GM23248 (cell line): ENCODE measurements at regions not wholly inside any gene's neighbourhood (a gene's known extent, or its start where the extent isn't known, plus 50 kb on each side); places are given as distances from the start of the nearest gene placed in this dataset.

Source experiments
- DNase-seq: peaks from one replicate; pipeline ENCODE4 v3.0.0-alpha.2; 2015
- H2AFZ ChIP-seq: fragments of 200-600 bp; sonication (generic); 2 replicates; pipeline ENCODE4 v1.6.1; 2016; ENCODE audit warnings: antibody characterized with exemption
- H3F3A ChIP-seq: fragments of 200-600 bp; sonication (generic); 2 replicates; pipeline ENCODE4 v1.6.1; 2016; ENCODE audit warnings: mild to moderate bottlenecking, antibody characterized with exemption, mixed run types; ENCODE audit not compliant: insufficient read depth
- H3K27ac ChIP-seq: fragments of 200-600 bp; sonication (generic); 2 replicates; pipeline ENCODE4 v1.5.1; 2016; ENCODE audit warnings: mild to moderate bottlenecking
- H3K27me3 ChIP-seq: fragments of 200-600 bp; sonication (generic); replicated peaks from 2 replicates; pipeline ENCODE4 v1.6.1; 2016; ENCODE audit warnings: mild to moderate bottlenecking; ENCODE audit not compliant: insufficient read depth
- H3K36me3 ChIP-seq: fragments of 200-600 bp; sonication (generic); 2 replicates; pipeline ENCODE4 v1.6.1; 2016; ENCODE audit warnings: low read depth, mild to moderate bottlenecking
- H3K4me1 ChIP-seq: fragments of 200-600 bp; sonication (generic); 2 replicates; pipeline ENCODE4 v1.6.1; 2016; ENCODE audit warnings: mild to moderate bottlenecking; ENCODE audit not compliant: insufficient read depth
- H3K4me2 ChIP-seq: fragments of 200-600 bp; sonication (generic); one replicate; pipeline ENCODE4 v1.6.1; 2016; ENCODE audit warnings: mild to moderate bottlenecking; ENCODE audit not compliant: unreplicated experiment
- H3K4me3 ChIP-seq: fragments of 200-600 bp; sonication (generic); 2 replicates; pipeline ENCODE4 v1.5.1; 2016; ENCODE audit warnings: mild to moderate bottlenecking
- H3K79me2 ChIP-seq: fragments of 200-600 bp; sonication (generic); 2 replicates; pipeline ENCODE4 v1.6.1; 2016; ENCODE audit warnings: mild to moderate bottlenecking; ENCODE audit not compliant: insufficient read depth
- H3K9ac ChIP-seq: fragments of 200-600 bp; sonication (generic); 2 replicates; pipeline ENCODE4 v1.6.1; 2016; ENCODE audit warnings: mild to moderate bottlenecking
- H3K9me2 ChIP-seq: fragments of 200-600 bp; sonication (generic); 2 replicates; pipeline ENCODE4 v1.6.1; 2016; ENCODE audit warnings: mixed run types, mild to moderate bottlenecking, moderate library complexity; ENCODE audit not compliant: insufficient read depth
- H3K9me3 ChIP-seq: fragments of 200-600 bp; sonication (generic); one replicate; pipeline ENCODE4 v1.6.1; 2017; ENCODE audit warnings: low read depth
- H4K20me1 ChIP-seq: fragments of 200-600 bp; sonication (generic); 2 replicates; pipeline ENCODE4 v1.6.0; 2016; ENCODE audit not compliant: insufficient read depth
- EZH2 ChIP-seq: fragments of 200-600 bp; sonication (generic); IDR thresholded peaks from 2 replicates; pipeline ENCODE4 v1.6.1; 2018; ENCODE audit warnings: antibody characterized with exemption, mild to moderate bottlenecking; ENCODE audit not compliant: insufficient read depth, poor library complexity, severe bottlenecking
- EZH2phosphoT487 ChIP-seq: fragments of 200-600 bp; sonication (generic); IDR thresholded peaks from 2 replicates; pipeline ENCODE4 v1.6.1; 2018; ENCODE audit warnings: antibody characterized with exemption, moderate library complexity, mild to moderate bottlenecking, low read depth; ENCODE audit not compliant: insufficient read depth
- WGBS, 2 experiments: methylation state at CpG; one replicate each; pipeline ENCODE4 v1.1.6; 2015 to 2017; ENCODE audit warnings: low lambda C conversion rate in 2 of 2, low coverage in 1 of 2; ENCODE audit errors: missing lambda C conversion rate in 2 of 2; 5-methylcytosine and 5-hydroxymethylcytosine counted together
- in situ Hi-C: fragments of 300-500 bp; cut with MboI; formaldehyde crosslinking; loops from 2 replicates; pipeline ENCODE4 v1.15.0; 2020

- Histone ChIP-seq H3K4me2 (no peak overlapping the region), H3K9me2 (no peaks in the 10 kb centered on the region), H3K27me3 (peaks cover 22% of the 10 kb centered on the region), H2AFZ (no peak overlapping the region), H3K4me3 (no peak overlapping the region), H3K27ac (no peak overlapping the region), H3K4me1 (no peaks in the 10 kb centered on the region), H3K9me3 (no peaks in the 10 kb centered on the region), H3K79me2 (no peaks in the 10 kb centered on the region), H4K20me1 (no peaks in the 10 kb centered on the region), H3K36me3 (no peaks in the 10 kb centered on the region), H3F3A (no peaks in the 10 kb centered on the region), H3K9ac (no peak overlapping the region)
- in situ Hi-C loops = no loop called here
- 45 to 50% methylated on average over 4 of the region's 4 CpGs for WGBS, 2 experiments
- no peak for DNase-seq
- TF ChIP-seq EZH2phosphoT487 (no peak), EZH2 (no peak)
Measured at GRCh38 chr14:96729889-96730288, 67.3 kb upstream of the VRK1 start.

GRCh38 chr14:96730386-96730785 lies 66.8 kb upstream of the VRK1 start:
- Histone ChIP-seq H3K79me2 (no peaks in the 10 kb centered on the region), H3K9ac (no peak overlapping the region), H3K4me2 (no peak overlapping the region), H3K36me3 (no peaks in the 10 kb centered on the region), H3F3A (no peaks in the 10 kb centered on the region), H3K4me3 (no peak overlapping the region), H3K9me3 (no peaks in the 10 kb centered on the region), H3K9me2 (no peaks in the 10 kb centered on the region), H3K27ac (no peak overlapping the region), H3K4me1 (no peaks in the 10 kb centered on the region), H3K27me3 (peaks cover 27% of the 10 kb centered on the region), H2AFZ (no peak overlapping the region), H4K20me1 (no peaks in the 10 kb centered on the region)
- in situ Hi-C loops = no loop called here
- DNase-seq = no peak
- TF ChIP-seq EZH2phosphoT487 (no peak), EZH2 (no peak)
- WGBS, 2 experiments = 49 to 54% methylated on average over 7 of the region's 7 CpGs

GRCh38 chr14:96734076-96734622 lies 63.0 kb upstream of the VRK1 start:
- DNase-seq = no peak
- Histone ChIP-seq H4K20me1 (no peaks in the 10 kb centered on the region), H3K27ac (no peak overlapping the region), H3K79me2 (no peaks in the 10 kb centered on the region), H3K9me2 (no peaks in the 10 kb centered on the region), H2AFZ (no peak overlapping the region), H3K9ac (no peak overlapping the region), H3K4me1 (no peaks in the 10 kb centered on the region), H3F3A (no peaks in the 10 kb centered on the region), H3K4me2 (no peak overlapping the region), H3K9me3 (no peaks in the 10 kb centered on the region), H3K27me3 (peaks cover 63% of the 10 kb centered on the region), H3K36me3 (no peaks in the 10 kb centered on the region), H3K4me3 (no peak overlapping the region)
- WGBS, 2 experiments = 56% methylated on average over 7 of the region's 7 CpGs
- TF ChIP-seq EZH2phosphoT487 (no peak), EZH2 (no peak)
- in situ Hi-C loops = no loop called here

GRCh38 chr14:96735526-96735925 lies 61.7 kb upstream of the VRK1 start:
- Histone ChIP-seq H3K9me2 (no peaks in the 10 kb centered on the region), H3K79me2 (no peaks in the 10 kb centered on the region), H3K9me3 (no peaks in the 10 kb centered on the region), H3K4me3 (no peak overlapping the region), H4K20me1 (no peaks in the 10 kb centered on the region), H3K4me2 (no peak overlapping the region), H3K27ac (no peak overlapping the region), H3K9ac (no peak overlapping the region), H3K27me3 (peaks cover 74% of the 10 kb centered on the region), H3F3A (no peaks in the 10 kb centered on the region), H3K4me1 (no peaks in the 10 kb centered on the region), H2AFZ (no peak overlapping the region), H3K36me3 (no peaks in the 10 kb centered on the region)
- TF ChIP-seq EZH2 (no peak), EZH2phosphoT487 (no peak)
- no peak for DNase-seq
- in situ Hi-C loops = no loop called here
- 69 to 70% methylated on average over 5 of the region's 5 CpGs for WGBS, 2 experiments

GRCh38 chr14:96736439-96736838 lies 60.7 kb upstream of the VRK1 start:
- peaks cover 78% of the 10 kb centered on the region for H3K27me3 ChIP-seq
- WGBS, 2 experiments = 11% methylated on average over 12 of the region's 12 CpGs
- no peak overlapping the region for H3K4me3 ChIP-seq
- H3K4me2 ChIP-seq = no peak overlapping the region
- DNase-seq = no peak
- no peaks in the 10 kb centered on the region for H4K20me1 ChIP-seq
- TF ChIP-seq EZH2 (no peak), EZH2phosphoT487 (no peak)
- in situ Hi-C loops = no loop called here
- H3K9me2 ChIP-seq = no peaks in the 10 kb centered on the region
- H3K4me1 ChIP-seq = no peaks in the 10 kb centered on the region
- no peaks in the 10 kb centered on the region for H3K79me2 ChIP-seq
- no peaks in the 10 kb centered on the region for H3K36me3 ChIP-seq
- no peaks in the 10 kb centered on the region for H3F3A ChIP-seq
- H3K9ac ChIP-seq = no peak overlapping the region
- H2AFZ ChIP-seq = no peak overlapping the region
- no peaks in the 10 kb centered on the region for H3K9me3 ChIP-seq
- no peak overlapping the region for H3K27ac ChIP-seq
